Glomerular visceral epithelial cell (primary cell): ENCODE measurements at regions not wholly inside any gene's neighbourhood (a gene's known extent, or its start where the extent isn't known, plus 50 kb on each side); places are given as distances from the start of the nearest gene placed in this dataset.
A peak's percentile ranks its signal among the peaks of the same experiment; 100 is the strongest.
"Not testable (repeated sequence)": the region's sequence is repeated elsewhere in the genome, so short reads cannot be mapped to it uniquely, and the experiment has no call there.

Experiments
- DNase-seq: peaks from one replicate; pipeline ENCODE4 v3.0.0-alpha.2; 2016; ENCODE audit errors: extremely low spot score

DNA sequence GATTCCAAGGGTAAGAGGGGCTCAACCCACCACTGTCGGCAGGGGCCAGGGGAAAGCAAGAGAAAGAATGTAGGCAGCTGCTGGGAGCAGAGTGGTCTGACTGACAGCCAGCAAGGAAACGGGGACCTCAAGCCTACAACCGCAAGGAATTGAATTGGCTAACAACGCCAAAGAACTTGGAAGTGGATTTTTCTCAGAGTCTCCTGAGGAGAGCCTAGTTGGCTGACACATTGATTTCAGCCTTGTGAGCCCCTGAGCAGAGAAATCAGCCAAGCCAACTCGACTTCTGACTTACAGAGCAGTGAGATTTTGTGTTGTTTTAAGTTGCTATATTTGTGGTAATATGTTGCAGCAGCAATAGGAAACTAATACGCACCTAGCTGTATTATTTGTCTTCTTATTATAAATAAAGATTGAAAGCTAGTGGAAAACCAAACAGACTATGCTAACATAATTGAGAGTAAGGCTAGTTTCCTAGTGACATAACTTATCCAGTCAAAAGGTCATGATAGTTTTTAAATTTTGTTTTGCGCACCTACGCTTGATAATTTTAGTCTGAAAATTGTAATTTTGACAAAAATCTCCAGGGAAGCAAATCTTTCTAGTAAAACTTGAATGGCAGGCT, 145.8 kb upstream of the HCCS start:
- no peak for DNase-seq

DNA sequence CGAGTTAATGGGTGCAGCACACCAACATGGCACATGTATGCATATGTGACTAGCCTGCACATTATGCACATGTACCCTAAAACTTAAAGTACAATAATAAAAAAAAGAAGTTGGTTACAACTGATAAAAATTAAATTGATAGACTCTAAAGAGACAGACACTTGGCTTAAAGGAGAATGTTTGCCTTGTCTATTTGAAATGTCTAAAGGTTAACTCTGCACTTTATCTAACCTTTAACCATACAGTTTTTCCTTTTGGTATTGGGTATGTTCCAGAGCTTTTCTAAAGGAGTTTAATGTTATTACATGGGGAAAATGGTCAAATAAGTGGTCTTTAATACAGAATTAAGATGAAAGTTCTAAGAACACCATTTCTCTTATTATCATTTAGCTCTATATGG, 145.1 kb upstream of the HCCS start:
- no peak for DNase-seq

DNA sequence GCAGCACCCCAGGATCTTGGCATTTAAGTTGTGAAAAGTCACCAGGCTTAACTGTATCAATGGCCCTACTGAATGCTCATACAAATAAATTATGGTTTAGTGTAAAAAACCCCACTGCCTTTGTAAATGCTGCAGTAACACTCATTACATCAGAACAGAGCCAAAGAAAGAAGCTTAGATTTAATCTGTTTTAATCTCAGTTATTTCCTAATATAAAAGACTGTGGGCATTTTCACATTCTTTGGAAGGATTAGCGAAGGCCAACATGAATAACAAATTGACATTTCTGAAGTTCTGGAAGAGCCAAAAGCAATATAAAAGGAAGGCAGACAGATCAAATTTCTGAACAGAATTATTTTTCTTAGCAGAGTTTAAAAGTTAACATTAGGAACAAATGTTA, 140.0 kb upstream of the HCCS start:
- no peak for DNase-seq

DNA sequence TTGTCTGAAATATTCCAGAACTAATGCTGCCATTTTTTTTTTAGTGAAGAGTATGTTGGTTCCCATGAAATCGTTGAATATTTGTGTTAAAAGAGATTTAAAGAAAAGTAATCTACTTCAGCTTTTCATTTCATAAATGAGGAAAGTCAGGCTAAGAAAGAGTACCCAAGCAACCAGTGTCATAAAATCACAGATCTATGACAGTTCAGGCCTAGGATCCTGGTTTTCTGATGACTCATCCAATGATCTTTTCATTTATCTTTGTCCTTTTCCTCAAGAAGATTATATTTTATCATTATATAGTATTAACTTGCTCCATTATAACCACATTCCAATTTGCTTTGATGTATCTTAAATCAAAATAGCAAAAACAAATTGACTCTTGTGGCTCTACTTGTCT, 139.4 kb upstream of the HCCS start:
- no peak for DNase-seq

DNA sequence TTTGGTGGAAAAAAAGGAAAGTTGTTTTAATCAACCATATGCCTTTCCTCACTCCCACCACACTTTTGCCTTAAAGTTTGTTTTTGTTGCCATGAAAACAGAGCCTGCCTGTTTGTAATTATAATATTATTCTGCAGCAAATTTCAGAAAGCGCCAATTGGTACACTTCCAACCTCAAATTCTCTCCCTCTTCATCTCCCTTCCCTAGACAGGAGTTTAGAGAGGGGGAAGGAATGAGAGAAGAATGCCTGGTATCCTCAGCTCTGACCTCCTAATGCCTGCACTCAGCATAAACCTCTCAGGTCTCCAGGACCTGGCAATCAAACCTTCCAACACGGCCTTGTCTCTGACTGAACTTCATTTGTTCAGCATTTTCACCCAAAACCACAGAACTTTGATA, 138.4 kb upstream of the HCCS start:
- no peak for DNase-seq

DNA sequence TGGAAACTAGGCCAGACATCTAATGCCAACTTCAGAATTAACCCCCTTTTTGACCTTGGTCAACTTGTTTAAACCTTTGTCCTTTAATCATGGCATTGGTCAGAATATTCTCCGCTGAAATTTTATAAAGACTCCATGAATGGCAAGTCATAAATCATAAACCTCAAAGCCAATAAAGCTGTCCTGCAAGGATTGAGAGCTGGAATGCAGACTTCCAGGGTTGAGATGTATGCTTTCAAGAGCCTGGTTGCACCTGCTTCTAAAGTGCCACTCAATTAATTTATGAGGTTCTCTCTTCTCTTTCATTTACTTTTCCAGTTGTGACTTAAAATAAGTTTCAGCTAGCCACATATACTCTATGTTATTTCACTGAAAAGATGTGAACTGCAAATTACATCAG, 136.2 kb upstream of the HCCS start:
- no peak for DNase-seq

DNA sequence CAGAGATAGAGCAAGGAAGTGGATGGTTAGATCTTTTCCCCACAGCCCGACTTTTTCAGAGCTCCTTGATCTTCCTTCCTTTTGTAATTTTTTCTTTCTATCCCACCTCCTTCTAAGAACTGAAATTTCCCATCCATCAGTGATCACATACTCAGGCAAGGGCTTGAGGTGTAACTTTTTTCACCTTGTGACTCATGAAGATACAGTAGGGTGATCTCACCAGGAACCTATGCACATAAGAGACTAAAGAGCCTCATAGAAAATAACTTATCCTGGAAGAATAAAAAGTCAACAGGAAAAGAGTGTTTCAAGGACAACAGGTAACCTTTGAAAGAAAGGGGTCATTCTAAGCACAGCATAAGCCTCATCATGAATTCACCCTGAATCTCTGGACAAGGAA, 131.2 kb upstream of the HCCS start:
- peak; percentile 8 for DNase-seq

DNA sequence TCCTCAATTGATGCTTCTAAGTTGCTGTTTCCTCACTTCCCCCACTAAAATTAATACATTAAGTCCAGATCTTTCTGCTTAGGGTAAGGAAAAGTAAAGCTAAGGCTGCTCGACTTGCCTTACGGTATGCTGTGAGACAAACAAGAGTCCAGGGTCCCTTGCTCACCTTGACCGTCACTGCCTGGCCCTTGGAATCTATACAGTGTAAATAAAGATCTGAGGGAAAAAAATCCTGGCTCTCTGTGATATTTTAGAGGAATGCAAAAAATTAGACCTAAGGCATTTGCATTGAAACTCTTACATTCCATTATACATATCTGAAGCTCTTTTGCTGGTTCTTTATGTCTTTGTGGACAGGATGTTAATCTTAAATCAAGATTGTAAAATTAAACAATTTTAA, 129.6 kb upstream of the HCCS start:
- no peak for DNase-seq

DNA sequence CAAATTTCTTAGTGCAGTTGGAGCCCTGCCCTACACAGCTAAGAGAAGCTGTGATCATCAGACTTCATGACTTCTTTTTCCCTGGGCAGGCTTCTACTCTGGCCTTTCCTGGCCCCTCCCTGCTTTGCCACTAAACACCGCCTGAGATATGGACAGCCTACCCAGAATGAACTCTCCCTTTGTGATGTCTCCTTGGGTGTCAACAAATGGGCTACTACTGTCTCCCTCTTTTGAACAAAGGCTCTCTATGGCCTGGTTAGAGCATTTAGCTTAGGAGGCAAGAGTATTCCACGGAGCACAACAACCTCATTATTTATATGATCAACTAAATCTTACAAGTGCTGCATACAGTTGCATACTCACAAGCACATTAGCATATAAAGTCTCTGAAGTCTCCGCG, 127.6 kb upstream of the HCCS start:
- DNase-seq: no peak

DNA sequence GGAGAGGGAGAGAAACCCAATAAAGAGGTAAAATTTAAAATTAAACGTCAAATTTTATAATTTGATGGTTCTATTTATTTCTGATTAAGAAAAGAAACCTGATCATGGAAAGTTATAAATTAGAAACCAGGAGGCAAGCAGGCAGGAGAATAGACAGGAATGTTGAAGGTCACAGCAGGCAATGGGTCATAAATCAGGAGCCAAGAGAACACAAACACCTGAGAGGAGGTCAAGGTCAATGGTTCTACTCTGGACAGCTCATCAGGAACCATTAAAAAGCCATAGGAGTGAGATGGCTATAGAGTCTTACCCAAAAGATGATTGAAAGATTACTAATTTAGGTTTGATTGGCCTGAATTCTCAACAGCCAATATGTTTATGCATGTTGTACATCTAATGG, 126.9 kb upstream of the HCCS start:
- DNase-seq: no peak

DNA sequence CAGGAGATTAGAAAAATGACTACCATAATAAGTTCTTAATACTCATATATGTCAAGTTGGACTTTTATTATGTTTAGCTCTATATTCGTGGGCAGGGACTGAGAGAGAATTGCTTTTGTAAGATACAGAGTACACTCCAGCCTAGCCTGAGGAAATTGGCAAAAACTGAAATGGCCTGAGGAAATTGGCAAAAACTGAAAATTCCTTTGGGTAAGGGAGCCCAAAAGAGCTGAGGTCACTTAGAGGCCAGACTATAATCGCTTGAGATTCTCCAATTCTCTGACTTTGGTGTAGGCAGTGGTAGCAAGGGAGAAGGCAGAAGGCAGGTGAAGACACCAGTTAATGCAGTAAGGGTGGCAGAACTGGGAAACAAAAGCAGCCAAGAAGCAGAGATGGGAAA, 124.5 kb upstream of the HCCS start:
- no peak for DNase-seq

DNA sequence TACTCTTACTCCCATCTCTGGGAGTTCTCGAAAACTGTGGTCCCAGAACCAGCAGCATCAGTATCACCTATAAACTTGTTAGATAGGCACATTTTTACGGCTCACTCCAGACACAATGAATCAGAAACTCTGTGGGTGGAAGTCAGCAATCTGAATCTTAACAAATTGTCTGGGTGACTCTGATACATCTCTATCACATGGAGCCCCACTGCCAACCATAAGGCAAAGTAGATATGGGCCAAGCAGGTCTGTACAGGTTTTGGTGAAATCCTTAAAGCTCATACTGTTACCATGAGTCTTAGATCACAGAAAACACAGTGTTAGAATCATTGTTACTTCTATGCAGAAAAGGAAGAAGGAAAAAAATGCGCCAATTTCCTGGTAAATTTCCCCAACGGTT, 122.5 kb upstream of the HCCS start:
- DNase-seq: no peak

DNA sequence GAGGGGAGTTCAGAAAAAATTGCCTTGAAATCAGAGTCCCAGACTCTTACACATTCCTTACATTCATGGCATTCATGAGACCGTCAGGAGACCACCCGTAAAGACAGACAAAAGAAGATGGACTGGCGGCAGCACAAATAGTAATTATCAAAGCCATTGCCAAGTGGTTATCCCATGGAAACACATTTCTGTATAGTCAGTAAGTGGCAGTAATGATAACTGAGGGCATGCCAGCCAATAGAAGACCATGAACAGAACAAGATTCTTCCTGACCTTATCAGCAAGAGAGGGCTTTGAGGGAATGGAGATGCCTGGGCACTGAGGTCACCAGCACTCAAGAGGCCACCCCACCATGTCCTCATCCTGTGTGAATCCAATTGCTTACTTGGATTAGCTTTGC, 121.7 kb upstream of the HCCS start:
- DNase-seq: peak; percentile 31

DNA sequence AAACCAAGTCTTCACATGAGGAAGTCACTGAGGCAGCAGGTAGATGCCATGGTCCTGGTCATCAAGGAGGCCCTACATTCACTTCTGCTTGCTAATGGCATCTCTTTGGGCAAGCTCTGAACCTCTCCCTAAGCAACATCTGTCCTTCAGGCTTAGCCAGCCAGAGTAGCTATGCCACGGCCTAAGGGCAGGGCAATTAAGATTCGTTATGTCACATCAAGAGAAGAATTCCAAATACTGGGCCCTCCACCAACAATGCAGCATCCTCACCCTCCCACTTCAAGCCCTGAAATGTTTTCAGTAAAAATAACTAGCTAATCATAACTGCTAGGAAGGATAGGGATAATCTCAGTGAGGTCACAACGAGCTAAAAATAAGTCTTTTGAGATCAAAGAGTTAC, 120.7 kb upstream of the HCCS start:
- DNase-seq: no peak

DNA sequence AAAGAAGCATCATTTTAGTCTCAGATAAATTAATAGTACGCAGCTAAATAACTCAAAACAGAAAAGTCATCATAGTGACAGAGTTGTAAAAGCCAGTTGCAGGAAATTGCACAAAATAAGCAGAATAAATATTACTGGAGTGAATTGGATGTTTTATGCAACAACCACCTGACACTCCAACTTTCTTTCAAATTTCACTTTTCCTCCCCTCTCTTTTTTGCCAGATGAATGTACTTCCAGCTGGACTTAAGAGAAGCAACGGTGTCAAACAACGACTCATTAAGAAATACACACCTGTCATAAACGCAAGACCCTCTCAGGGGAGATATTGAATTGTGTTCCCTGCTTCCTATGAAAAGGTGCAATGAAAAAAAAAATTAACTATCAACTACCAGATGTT, 120.2 kb upstream of the HCCS start:
- no peak for DNase-seq

DNA sequence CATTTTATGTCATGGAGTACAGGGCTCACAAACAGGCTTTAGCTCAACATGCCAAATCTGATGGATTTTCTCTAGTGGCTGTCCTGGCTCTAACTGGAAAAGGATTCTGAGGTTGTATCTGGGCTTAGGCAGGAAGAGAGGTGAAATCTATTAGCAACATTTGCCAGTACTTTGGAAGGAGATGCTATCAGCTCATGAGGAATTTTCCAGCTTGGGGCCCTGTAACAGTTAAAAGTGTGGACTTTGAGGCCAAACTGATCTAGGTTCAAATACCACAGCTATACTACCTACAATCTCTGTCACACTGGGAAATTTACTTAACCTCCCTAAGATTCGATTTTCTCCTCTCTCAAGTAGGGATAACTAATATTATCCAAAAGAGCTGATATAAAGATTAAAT, 119.0 kb upstream of the HCCS start:
- DNase-seq: no peak

DNA sequence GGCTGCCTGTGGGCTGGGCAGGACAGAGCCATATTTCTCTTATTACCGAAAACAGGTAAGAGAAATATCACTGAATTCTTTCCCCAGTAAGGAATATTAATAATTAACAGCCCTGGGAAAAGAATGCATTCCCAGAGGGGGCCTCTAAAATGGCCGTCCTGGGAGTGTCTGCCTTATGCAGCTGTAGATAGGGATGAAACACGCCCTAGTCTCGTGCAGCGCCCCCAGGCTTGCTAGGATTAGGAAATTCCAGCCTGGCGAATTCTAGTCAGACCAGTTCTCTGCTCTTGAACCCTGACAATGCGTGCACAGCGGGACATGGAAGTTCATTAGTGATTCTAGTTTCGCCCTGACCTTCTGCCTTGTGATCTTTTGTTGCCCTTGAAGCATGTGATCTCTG, 104.1 kb upstream of the HCCS start:
- not testable (repeated sequence) for DNase-seq

DNA sequence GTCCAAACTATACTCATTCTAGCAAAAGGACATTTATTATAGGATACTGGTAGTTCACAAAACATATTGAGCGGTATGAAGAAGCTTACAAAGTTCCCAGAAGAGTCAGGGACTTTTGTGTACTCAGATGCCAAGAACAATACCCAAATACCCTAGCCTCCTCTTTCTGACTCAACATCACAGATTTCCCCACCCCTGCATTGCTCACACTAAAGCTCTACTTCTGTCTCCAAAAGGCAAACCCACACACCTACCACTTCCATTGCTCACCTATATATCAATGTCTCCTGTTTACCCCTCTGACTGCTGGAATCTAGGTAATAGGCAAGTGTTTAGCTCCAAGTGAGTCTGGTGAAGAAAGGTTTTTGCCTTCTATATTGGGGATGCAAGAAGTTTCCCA, 100.7 kb upstream of the HCCS start:
- no peak for DNase-seq

DNA sequence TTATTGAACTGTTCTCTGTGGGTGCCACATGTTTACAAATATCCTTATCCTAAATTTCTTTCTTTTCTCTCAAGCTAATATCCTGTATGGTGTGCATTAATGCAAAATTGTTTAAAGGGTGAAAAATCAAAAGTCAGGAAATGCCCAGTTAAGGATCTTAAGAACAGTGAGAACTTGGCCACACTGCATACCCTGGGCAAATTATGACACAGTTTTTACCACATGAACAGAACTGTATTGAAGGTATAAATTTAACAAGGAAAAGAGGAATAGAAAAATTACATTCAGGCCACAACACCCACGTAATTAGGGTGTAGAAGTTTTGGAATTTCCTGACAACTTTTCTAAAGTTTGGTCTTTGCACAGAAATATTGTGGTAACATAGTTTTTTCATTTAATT, 94.4 kb upstream of the HCCS start:
- no peak for DNase-seq

DNA sequence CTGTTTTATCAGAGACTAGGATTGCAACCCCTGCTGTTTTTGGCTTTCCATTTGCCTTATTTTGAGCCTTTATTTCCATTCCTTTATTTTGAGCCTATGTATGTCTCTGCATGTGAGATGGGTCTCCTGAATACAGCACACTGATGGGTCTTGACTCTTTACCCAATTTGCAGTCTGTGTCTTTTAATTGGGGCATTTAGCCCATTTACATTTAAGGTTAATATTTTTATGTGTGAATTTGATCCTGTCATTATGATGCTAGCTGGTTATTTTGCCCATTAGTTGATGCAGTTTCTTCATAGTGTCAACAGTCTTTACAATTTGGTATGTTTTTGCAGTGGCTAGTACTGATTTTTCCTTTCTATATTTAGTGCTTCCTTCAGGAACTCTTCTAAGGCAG, 88.5 kb upstream of the HCCS start:
- not testable (repeated sequence) for DNase-seq

DNA sequence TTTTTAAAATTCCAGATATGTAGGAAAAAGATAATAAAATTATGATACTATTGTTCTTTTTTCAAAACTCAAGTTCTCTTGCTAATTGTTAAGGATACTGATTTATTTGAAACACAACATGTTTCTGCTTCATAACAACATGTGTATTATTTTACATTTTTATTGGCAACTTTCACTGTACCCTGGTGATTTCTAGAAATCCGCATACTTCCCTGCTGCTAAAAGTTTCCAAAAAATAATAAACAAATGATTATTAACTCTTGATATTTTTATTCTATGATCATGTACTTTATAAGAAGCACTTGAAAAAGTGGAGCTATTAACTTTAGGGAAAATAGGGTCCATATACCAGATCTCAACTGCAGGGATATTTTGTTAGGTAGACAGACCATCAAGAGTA, 71.2 kb upstream of the HCCS start:
- DNase-seq: no peak

DNA sequence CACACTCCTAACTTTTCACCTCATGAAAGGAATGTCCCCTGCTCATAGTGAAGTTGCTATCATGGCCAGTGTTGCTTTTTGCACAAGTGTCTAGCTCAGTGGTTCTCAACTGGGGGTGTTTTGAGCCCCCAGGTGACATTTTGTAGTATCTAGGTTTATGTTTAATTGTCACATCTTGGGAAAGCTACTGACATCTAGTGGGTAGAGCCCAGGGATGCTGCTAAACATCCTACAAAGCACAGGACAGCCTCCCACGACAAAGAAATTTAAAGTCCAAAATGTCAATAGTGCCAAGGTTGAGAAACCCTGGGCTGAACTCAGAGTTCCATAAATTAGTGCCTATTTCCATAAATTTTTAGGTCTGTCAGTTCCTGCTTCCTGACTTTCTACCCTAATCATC, 70.7 kb upstream of the HCCS start:
- no peak for DNase-seq

DNA sequence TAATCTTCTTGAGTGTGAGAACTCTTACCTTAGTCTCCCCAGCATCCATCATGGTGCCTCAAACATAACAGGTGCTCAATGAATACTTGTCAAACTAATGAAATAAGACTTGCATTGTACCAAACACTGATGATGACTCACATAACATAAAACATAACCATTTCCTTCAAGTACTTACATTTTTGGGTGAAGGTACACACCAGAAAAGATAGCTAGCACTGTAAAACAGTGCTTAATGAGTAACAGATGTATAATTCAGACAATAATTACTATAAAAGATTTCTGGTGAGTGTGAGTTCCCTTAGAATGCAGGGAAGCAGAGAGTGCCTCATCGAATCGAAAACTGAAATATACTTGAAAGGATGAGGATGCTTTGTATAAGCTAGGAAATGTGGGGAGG, 70.1 kb upstream of the HCCS start:
- no peak for DNase-seq

DNA sequence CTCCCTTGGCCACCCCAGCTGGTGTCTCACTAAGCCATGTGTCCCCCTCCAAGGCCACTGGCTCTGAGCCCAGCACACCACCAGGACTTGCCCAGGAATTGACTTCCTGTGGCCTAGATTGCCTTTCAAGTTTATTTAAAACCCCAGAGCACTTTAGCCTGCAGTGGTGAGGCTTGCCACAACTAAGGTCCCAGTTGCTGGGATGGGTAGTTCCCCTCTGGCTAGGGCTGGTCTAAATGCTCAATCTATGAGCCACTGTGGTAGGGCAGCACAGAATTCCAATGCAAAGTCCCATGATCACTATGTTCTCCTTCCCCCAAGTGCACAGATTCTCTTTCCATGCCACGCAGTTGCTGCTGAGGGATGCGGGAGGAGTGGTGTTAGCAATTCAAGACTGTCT, 61.1 kb upstream of the HCCS start:
- DNase-seq: no peak

DNA sequence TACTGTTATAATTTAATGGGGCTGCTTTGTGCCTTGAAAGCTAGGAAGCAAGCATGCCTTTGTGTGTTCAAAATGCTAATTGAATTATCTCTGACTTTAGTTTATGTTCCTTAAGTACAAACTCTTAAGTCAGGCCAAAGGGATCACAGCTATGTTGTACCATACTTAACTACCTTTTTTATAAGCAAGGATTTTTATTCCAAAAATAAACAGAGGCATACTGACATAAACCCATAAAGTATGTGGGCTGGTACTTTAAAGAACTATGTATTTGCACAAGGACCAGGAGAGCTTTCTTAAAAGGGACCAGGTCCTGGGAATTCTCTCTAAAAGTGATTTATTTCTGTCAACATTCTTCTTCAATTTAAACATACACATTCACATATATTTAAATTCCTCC, 57.8 kb upstream of the HCCS start:
- no peak for DNase-seq
